ENCODE measurements at regions not wholly inside any gene's neighbourhood (a gene's known extent, or its start where the extent isn't known, plus 50 kb on each side); places are given as distances from the start of the nearest gene placed in this dataset.

DNA sequence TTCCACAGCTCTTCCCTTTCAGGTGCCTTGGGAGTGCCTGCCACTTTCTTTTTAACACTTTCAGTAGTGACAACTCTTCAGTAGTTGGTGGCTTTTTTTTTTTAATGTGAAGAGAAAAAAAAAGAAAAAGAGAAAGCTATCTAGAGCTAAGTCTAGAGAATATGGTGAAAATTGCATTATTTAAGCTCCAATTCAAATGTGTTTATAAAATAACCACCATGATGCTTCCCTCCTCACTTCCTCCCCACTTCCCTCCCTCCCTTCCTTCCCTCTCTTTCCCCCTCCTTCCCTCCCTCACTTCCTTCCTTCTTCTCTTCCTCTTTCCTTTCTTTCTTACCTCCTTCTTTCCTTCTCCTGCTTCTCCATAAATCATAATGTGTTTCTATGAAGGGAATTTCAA, 456.7 kb upstream of the ACTBL2 start:
- TF ChIP-seq, protein P1, sequence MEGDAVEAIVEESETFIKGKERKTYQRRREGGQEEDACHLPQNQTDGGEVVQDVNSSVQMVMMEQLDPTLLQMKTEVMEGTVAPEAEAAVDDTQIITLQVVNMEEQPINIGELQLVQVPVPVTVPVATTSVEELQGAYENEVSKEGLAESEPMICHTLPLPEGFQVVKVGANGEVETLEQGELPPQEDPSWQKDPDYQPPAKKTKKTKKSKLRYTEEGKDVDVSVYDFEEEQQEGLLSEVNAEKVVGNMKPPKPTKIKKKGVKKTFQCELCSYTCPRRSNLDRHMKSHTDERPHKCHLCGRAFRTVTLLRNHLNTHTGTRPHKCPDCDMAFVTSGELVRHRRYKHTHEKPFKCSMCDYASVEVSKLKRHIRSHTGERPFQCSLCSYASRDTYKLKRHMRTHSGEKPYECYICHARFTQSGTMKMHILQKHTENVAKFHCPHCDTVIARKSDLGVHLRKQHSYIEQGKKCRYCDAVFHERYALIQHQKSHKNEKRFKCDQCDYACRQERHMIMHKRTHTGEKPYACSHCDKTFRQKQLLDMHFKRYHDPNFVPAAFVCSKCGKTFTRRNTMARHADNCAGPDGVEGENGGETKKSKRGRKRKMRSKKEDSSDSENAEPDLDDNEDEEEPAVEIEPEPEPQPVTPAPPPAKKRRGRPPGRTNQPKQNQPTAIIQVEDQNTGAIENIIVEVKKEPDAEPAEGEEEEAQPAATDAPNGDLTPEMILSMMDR (IDR thresholded peaks at IDR 0.05; ENCODE audit: low read depth, low read length) = no peak
- no peak for TF ChIP-seq POLR2A (IDR thresholded peaks at IDR 0.05; ENCODE audit: extremely low read depth, insufficient read length)
- TF ChIP-seq, protein P2, sequence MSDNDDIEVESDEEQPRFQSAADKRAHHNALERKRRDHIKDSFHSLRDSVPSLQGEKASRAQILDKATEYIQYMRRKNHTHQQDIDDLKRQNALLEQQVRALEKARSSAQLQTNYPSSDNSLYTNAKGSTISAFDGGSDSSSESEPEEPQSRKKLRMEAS (IDR thresholded peaks at IDR 0.05; ENCODE audit: low read depth, low read length) = no peak
